NT2/D1 (cell line): ENCODE measurements at regions not wholly inside any gene's neighbourhood (a gene's known extent, or its start where the extent isn't known, plus 50 kb on each side); places are given as distances from the start of the nearest gene placed in this dataset.

Source experiments
- SUZ12 ChIP-seq: IDR thresholded peaks from 2 replicates; pipeline ENCODE4 v1.6.1; 2011; ENCODE audit not compliant: insufficient read length, insufficient read depth; ENCODE audit errors: extremely low read depth
- YY1 ChIP-seq: IDR thresholded peaks from 2 replicates; pipeline ENCODE4 v1.6.1; 2011; ENCODE audit not compliant: insufficient read length, insufficient read depth

DNA sequence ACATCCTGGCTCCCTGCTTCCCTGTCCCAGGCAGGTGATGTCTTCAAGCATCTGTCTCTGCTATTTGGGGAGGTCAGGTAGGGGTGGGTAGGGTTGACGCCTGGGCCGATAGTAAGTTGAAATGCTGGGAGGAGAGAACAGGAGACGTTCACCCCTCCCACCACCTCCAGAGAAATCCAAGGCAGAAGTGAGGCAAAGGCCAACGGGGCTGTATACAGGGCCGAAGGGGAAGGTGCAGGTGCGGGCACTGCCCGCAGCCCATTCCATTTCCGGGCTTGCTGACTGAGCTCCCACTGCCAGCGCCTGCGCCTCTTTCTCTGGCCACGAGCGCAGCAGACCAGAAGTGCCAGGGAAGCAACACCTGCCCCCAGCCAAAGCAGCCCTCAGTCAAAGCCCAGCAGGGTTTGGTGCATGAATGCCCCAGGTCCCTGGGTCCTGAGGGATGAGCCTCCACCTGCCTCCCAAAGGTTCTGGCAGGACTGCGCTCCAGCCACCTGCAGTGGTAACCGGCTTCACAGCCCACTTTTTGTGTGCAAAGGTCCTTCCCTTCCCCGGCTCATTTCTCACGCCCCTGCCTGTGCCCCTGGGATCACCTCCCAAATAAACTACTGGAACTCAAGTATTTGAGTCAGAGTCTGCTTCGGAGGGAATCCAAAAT, 127.6 kb upstream of the TNRC6C start:
- TF ChIP-seq YY1 = no peak
- no peak for TF ChIP-seq SUZ12
